Mononuclear cell (primary cell): ENCODE measurements at regions not wholly inside any gene's neighbourhood (a gene's known extent, or its start where the extent isn't known, plus 50 kb on each side); places are given as distances from the start of the nearest gene placed in this dataset.

Experiments
- H3K27me3 ChIP-seq: 2 replicates; pipeline ENCODE4 v1.6.0; 2011; ENCODE audit warnings: low read length, control low read depth; ENCODE audit not compliant: insufficient read depth
- H3K4me1 ChIP-seq: 2 replicates; pipeline ENCODE4 v1.5.1; 2011; ENCODE audit warnings: mild to moderate bottlenecking, low read length, control low read depth; ENCODE audit not compliant: insufficient read depth
- H3K4me3 ChIP-seq: 2 replicates; pipeline ENCODE4 v1.5.1; 2011; ENCODE audit warnings: mild to moderate bottlenecking, low read length, moderate library complexity
- H3K9me3 ChIP-seq: 2 replicates; pipeline ENCODE4 v1.5.1; 2011; ENCODE audit warnings: low read depth, mild to moderate bottlenecking, control low read depth, low read length

DNA sequence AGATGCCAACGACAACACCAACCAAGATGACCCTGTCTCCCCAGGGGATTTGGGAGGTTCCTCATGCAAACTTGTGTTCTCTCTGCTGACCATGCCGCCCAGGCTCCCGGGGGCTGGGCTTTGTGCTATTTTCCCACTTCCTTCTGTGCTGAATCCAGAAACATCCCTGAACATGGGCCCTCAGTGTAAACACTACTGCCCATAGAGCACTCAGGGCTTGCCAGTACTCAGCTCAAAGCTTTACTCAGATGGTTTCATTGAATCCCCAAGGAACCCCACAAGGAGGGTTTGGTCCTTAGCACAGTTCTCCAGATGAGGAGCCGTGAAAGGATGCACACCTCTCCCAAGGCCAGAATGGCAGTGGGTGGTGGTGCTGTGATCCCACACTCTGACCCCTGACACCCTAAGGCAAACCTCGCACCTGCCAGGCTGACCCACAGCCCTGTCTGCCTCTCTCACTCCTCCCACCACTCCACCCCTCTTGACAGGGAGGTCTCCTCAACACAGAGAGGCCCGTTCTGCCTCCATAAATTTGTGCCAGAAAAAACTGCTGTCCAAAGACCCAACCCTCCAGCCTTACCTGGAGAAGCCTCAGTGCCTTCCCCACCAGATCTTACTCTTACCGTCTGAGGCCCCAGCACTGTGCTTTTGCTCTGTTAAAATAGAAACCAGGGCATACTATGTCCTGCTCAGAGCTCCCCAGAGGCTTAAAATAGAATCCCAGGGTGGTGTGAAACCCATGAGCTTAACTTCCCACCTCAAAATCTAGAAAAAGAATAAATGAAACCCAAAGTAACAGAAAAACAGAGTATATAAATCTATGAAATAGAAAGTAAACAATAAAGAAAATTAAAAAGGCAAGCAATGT, 283.0 kb upstream of the CDH4 start:
- H3K9me3 ChIP-seq: no peaks in the 10 kb centered on the region
- H3K4me1 ChIP-seq: no peaks in the 10 kb centered on the region
- no peaks in the 10 kb centered on the region for H3K27me3 ChIP-seq
- H3K4me3 ChIP-seq: no peak overlapping the region

GRCh38 chr20:60970601-60971000, 281.5 kb upstream of the CDH4 start:
- Histone ChIP-seq H3K4me1 (no peaks in the 10 kb centered on the region), H3K4me3 (no peak overlapping the region), H3K27me3 (no peaks in the 10 kb centered on the region), H3K9me3 (no peaks in the 10 kb centered on the region)

DNA sequence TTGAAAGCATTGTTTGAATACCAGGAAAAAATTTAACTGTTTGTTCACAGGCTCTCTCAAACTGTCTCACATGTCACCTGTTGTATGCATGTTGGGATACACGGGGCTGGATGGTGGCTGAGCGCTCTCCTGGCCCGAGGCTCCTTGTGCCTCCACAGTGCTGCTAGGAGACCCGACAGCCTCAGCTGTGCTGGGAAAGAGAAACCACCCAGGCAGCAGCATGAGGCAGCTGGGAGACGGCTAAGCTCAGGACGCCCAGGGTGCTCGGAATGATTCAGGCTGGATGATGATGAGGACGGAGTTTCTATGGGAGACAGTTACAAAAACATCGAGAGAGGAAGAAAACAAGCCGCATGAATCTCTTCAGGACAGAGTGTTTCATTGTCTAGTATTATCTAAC, 278.0 kb upstream of the CDH4 start:
- H3K9me3 ChIP-seq: no peaks in the 10 kb centered on the region
- H3K4me3 ChIP-seq: no peak overlapping the region
- H3K4me1 ChIP-seq: no peaks in the 10 kb centered on the region
- no peaks in the 10 kb centered on the region for H3K27me3 ChIP-seq

- Histone ChIP-seq H3K9me3 (no peaks in the 10 kb centered on the region), H3K4me1 (no peaks in the 10 kb centered on the region), H3K27me3 (no peaks in the 10 kb centered on the region), H3K4me3 (no peak overlapping the region)
Observed at GRCh38 chr20:60974441-60974945, 277.6 kb upstream of the CDH4 start.

GRCh38 chr20:60976139-60976538, 275.9 kb upstream of the CDH4 start:
- H3K4me3 ChIP-seq: no peak overlapping the region
- H3K9me3 ChIP-seq: no peaks in the 10 kb centered on the region
- H3K27me3 ChIP-seq: no peaks in the 10 kb centered on the region
- H3K4me1 ChIP-seq: no peaks in the 10 kb centered on the region

DNA sequence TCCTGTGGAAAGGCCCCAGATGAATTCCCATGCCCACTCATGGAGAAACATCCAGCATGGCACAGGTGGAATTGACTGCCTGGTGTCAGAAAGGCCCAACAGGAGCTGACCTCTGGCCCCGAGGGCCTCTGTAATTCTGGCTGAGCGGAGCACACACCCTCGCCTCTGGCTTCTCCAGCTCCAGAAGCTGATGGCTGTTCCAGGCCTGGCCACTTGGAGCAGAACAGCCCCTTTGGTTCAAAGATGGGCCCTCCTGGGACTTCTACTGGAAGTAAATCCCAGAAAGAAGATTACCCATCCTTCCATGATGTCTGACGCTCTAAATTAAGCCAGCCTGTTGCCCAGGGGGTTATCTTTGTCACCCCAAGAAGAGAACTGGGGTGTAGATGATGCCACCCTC, 275.1 kb upstream of the CDH4 start:
- Histone ChIP-seq H3K27me3 (no peaks in the 10 kb centered on the region), H3K9me3 (no peaks in the 10 kb centered on the region), H3K4me3 (no peak overlapping the region), H3K4me1 (no peaks in the 10 kb centered on the region)

DNA sequence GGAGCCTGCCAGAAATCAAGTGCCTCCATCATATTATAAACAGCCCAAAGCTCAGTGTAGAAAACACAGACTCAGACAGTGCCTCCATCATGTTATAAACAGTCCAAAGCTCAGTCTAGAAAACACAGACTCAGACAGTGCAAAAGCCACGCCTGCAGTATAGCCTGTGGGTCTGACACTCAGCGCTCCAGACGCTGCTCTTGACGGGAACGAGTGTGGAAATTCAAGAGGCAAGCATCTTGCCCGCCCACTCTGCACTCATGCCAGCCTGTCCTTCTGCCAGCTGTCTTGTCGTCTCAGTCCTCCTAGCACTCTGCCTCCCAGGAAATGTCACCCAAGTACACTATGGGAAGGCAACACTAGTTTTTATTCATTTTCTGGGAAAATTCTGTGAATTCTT, 274.2 kb upstream of the CDH4 start:
- H3K27me3 ChIP-seq: no peaks in the 10 kb centered on the region
- H3K4me3 ChIP-seq: no peak overlapping the region
- no peaks in the 10 kb centered on the region for H3K4me1 ChIP-seq
- H3K9me3 ChIP-seq: no peaks in the 10 kb centered on the region

DNA sequence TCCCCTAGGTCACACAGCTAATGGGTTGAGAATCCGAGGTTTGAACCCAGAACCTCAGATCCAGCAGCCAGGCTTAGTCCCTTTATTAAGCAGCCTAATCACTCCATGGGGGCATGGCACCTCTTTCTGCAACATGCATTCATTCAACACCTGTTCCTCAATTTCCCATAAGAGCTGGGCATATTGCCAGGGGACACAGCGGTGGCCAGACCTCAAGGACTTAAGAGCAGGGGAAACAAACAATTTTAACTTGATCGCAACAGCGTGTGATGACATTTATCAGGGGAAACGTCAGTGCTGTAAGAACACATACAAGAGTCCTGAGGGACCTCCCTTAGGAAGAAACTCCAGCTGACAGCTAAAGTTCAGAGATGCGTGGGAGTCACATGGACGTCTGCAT, 267.4 kb upstream of the CDH4 start:
- Histone ChIP-seq H3K9me3 (no peaks in the 10 kb centered on the region), H3K27me3 (no peaks in the 10 kb centered on the region), H3K4me3 (no peak overlapping the region), H3K4me1 (no peaks in the 10 kb centered on the region)

DNA sequence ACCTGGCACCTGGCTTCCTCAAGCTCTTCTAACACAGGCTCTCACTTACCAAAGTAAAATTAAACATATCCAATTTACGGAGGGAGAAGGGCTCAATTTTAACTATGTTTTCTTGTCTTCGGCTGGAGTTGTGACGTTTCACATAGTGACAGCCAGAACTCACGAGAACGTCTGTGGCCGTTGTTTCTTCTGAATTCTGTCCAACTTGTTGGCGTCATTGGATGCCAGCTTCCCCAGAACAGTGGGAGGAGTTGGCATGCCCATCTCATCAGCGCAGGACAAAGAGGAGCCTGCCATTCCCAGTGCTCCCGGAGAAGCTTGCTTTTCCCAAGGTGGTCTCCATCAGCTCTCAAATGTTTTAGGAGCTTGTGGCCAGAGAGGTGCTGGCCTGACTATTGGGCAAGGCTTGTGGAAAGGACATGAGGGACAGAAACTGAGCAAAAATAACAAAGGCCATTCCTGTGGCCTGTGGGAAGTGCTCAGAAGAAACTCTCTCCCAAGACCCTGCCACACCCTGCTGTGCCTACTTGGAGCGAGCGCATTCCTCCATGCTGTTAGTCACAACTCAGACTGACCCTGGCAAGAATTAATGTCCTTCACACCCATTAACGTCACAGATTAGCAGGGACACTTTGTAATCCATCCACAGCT, 265.4 kb upstream of the CDH4 start:
- H3K27me3 ChIP-seq: no peaks in the 10 kb centered on the region

GRCh38 chr20:60990061-60990460, 262.0 kb upstream of the CDH4 start:
- Histone ChIP-seq H3K27me3 (no peaks in the 10 kb centered on the region), H3K9me3 (no peaks in the 10 kb centered on the region), H3K4me1 (no peaks in the 10 kb centered on the region), H3K4me3 (no peak overlapping the region)

More for the DNA sequence above, 265.4 kb upstream of the CDH4 start:
- Histone ChIP-seq H3K9me3 (no peaks in the 10 kb centered on the region), H3K4me3 (no peak overlapping the region), H3K4me1 (no peaks in the 10 kb centered on the region)

- no peak overlapping the region for H3K4me3 ChIP-seq
Observed at GRCh38 chr20:60990643-60991042, 261.4 kb upstream of the CDH4 start.

GRCh38 chr20:60993433-60994044, 258.5 kb upstream of the CDH4 start:
- Histone ChIP-seq H3K9me3 (no peaks in the 10 kb centered on the region), H3K4me1 (no peaks in the 10 kb centered on the region), H3K27me3 (no peaks in the 10 kb centered on the region), H3K4me3 (no peak overlapping the region)

More at GRCh38 chr20:60990643-60991042, 261.4 kb upstream of the CDH4 start:
- Histone ChIP-seq H3K9me3 (no peaks in the 10 kb centered on the region), H3K4me1 (no peaks in the 10 kb centered on the region), H3K27me3 (no peaks in the 10 kb centered on the region)

GRCh38 chr20:60999250-60999649, 252.8 kb upstream of the CDH4 start:
- no peaks in the 10 kb centered on the region for H3K4me1 ChIP-seq
- no peak overlapping the region for H3K4me3 ChIP-seq
- no peaks in the 10 kb centered on the region for H3K9me3 ChIP-seq
- H3K27me3 ChIP-seq: no peaks in the 10 kb centered on the region

GRCh38 chr20:61002090-61002489, 250.0 kb upstream of the CDH4 start:
- Histone ChIP-seq H3K27me3 (no peaks in the 10 kb centered on the region), H3K4me1 (no peaks in the 10 kb centered on the region), H3K4me3 (no peak overlapping the region), H3K9me3 (no peaks in the 10 kb centered on the region)

DNA sequence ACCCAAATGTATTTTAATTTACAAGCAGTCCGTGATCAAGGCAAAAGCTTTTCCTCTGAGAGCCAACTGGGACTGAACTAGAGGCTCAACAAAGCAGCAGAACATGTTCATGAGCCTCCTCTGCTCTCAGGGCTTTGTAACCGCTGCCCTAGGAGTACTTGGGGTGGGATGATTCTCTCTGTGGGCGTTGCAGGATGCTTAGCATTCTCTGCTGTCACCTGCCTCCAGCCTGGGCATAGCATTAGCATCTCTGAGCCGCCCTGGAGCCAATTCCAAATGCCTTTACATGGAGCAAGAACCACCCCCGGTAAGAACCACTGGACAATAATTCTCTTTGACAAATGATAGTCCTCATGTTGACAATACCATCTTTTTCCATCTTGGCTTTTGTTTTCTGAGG, 237.6 kb upstream of the CDH4 start:
- no peaks in the 10 kb centered on the region for H3K4me1 ChIP-seq
- no peaks in the 10 kb centered on the region for H3K9me3 ChIP-seq
- H3K27me3 ChIP-seq: no peaks in the 10 kb centered on the region
- H3K4me3 ChIP-seq: no peak overlapping the region
